ENCODE measurements at regions not wholly inside any gene's neighbourhood (a gene's known extent, or its start where the extent isn't known, plus 50 kb on each side); places are given as distances from the start of the nearest gene placed in this dataset.

- in situ Hi-C loops (cut with MboI; ENCODE audit: low sequenced_read_pairs): no loop called here
Measured at GRCh38 chr13:99681695-99682094, 180.4 kb downstream of the TM9SF2 start.

GRCh38 chr13:99677116-99677951 is 176.1 kb downstream of the TM9SF2 start:
- in situ Hi-C loops (cut with MboI; ENCODE audit: low sequenced_read_pairs): no loop called here

- in situ Hi-C loops (cut with MboI; ENCODE audit: low sequenced_read_pairs): loop anchor here (25.0 kb wide), 1 partner anchor 866 kb away; no protein-coding TSS in a partner anchor
Measured at GRCh38 chr13:99671746-99672145, 170.5 kb downstream of the TM9SF2 start.

GRCh38 chr13:99669096-99669495 is 167.8 kb downstream of the TM9SF2 start:
- in situ Hi-C loops (cut with MboI; ENCODE audit: low sequenced_read_pairs): loop anchor here (25.0 kb wide), 1 partner anchor 868 kb away; no protein-coding TSS in a partner anchor

- in situ Hi-C loops (cut with MboI; ENCODE audit: low sequenced_read_pairs): loop anchor here (25.0 kb wide), 1 partner anchor 871 kb away; no protein-coding TSS in a partner anchor
Measured at GRCh38 chr13:99666146-99666805, 165.0 kb downstream of the TM9SF2 start.

GRCh38 chr13:99665711-99666110 is 164.4 kb downstream of the TM9SF2 start:
- in situ Hi-C loops (cut with MboI; ENCODE audit: low sequenced_read_pairs): loop anchor here (25.0 kb wide), 1 partner anchor 872 kb away; no protein-coding TSS in a partner anchor

GRCh38 chr13:99663908-99664307 is 162.6 kb downstream of the TM9SF2 start:
- in situ Hi-C loops (cut with MboI; ENCODE audit: low sequenced_read_pairs): loop anchor here (25.0 kb wide), 1 partner anchor 873 kb away; no protein-coding TSS in a partner anchor

- in situ Hi-C loops (cut with MboI; ENCODE audit: low sequenced_read_pairs): loop anchor here (25.0 kb wide), 1 partner anchor 874 kb away; no protein-coding TSS in a partner anchor
Measured at GRCh38 chr13:99663185-99663825, 162.0 kb downstream of the TM9SF2 start.

- in situ Hi-C loops (cut with MboI; ENCODE audit: low sequenced_read_pairs): loop anchor here (25.0 kb wide), 1 partner anchor 875 kb away; no protein-coding TSS in a partner anchor
Measured at GRCh38 chr13:99662678-99663077, 161.4 kb downstream of the TM9SF2 start.

- in situ Hi-C loops (cut with MboI; ENCODE audit: low sequenced_read_pairs): loop anchor here (25.0 kb wide), 1 partner anchor 876 kb away; no protein-coding TSS in a partner anchor
Measured at GRCh38 chr13:99661791-99662190, 160.5 kb downstream of the TM9SF2 start.

- in situ Hi-C loops (cut with MboI; ENCODE audit: low sequenced_read_pairs): loop anchor here (25.0 kb wide), 1 partner anchor 877 kb away; no protein-coding TSS in a partner anchor
Measured at GRCh38 chr13:99659866-99660554, 158.7 kb downstream of the TM9SF2 start.

GRCh38 chr13:99659226-99659625 is 158.0 kb downstream of the TM9SF2 start:
- in situ Hi-C loops (cut with MboI; ENCODE audit: low sequenced_read_pairs): loop anchor here (25.0 kb wide), 1 partner anchor 878 kb away; no protein-coding TSS in a partner anchor

- in situ Hi-C loops (cut with MboI; ENCODE audit: low sequenced_read_pairs): loop anchor here (25.0 kb wide), 1 partner anchor 879 kb away; no protein-coding TSS in a partner anchor
Measured at GRCh38 chr13:99658261-99658991, 157.2 kb downstream of the TM9SF2 start.

GRCh38 chr13:99657848-99658260 is 156.6 kb downstream of the TM9SF2 start:
- in situ Hi-C loops (cut with MboI; ENCODE audit: low sequenced_read_pairs): loop anchor here (25.0 kb wide), 1 partner anchor 879 kb away; no protein-coding TSS in a partner anchor

GRCh38 chr13:99656844-99657381 is 155.6 kb downstream of the TM9SF2 start:
- in situ Hi-C loops (cut with MboI; ENCODE audit: low sequenced_read_pairs): loop anchor here (25.0 kb wide), 1 partner anchor 880 kb away; no protein-coding TSS in a partner anchor

GRCh38 chr13:99656092-99656745 is 154.9 kb downstream of the TM9SF2 start:
- in situ Hi-C loops (cut with MboI; ENCODE audit: low sequenced_read_pairs): loop anchor here (25.0 kb wide), 1 partner anchor 881 kb away; no protein-coding TSS in a partner anchor

GRCh38 chr13:99655351-99656091 is 154.2 kb downstream of the TM9SF2 start:
- in situ Hi-C loops (cut with MboI; ENCODE audit: low sequenced_read_pairs): loop anchor here (25.0 kb wide), 1 partner anchor 882 kb away; no protein-coding TSS in a partner anchor

GRCh38 chr13:99654076-99654475 is 152.8 kb downstream of the TM9SF2 start:
- in situ Hi-C loops (cut with MboI; ENCODE audit: low sequenced_read_pairs): loop anchor here (25.0 kb wide), 1 partner anchor 883 kb away; no protein-coding TSS in a partner anchor
